NCI-H2107 treated with DMSO at 0.1 percent for 48 hours (cell line): ENCODE measurements at regions not wholly inside any gene's neighbourhood (a gene's known extent, or its start where the extent isn't known, plus 50 kb on each side); places are given as distances from the start of the nearest gene placed in this dataset.

Experiments used
- DNase-seq: peaks from one replicate; lab custom pipeline; 2025; ENCODE audit not compliant: unreplicated experiment; lab: John Stamatoyannopoulos, UW

GRCh38 chr1:88043834-88044233 lies 640.2 kb upstream of the PKN2 start:
- DNase-seq, result no peak

- DNase-seq, result no peak
These were observed 631.9 kb upstream of the PKN2 start for GRCh38 chr1:88052167-88052566.

- no peak for DNase-seq
These were observed 631.0 kb upstream of the PKN2 start for GRCh38 chr1:88053065-88053464.

GRCh38 chr1:88056881-88057280 lies 627.2 kb upstream of the PKN2 start:
- DNase-seq, result no peak

GRCh38 chr1:88058205-88058604 lies 625.9 kb upstream of the PKN2 start:
- no peak for DNase-seq

GRCh38 chr1:88060112-88060673 lies 623.9 kb upstream of the PKN2 start:
- DNase-seq, result no peak

- DNase-seq, result no peak
These were observed 623.2 kb upstream of the PKN2 start for GRCh38 chr1:88060750-88061491.

GRCh38 chr1:88061492-88062177 lies 622.4 kb upstream of the PKN2 start:
- DNase-seq, result no peak

- no peak for DNase-seq
These were observed 621.4 kb upstream of the PKN2 start for GRCh38 chr1:88062650-88063153.

- DNase-seq, result no peak
These were observed 620.5 kb upstream of the PKN2 start for GRCh38 chr1:88063605-88064004.

GRCh38 chr1:88068407-88068960 lies 615.6 kb upstream of the PKN2 start:
- no peak for DNase-seq

- DNase-seq, result no peak
These were observed 613.1 kb upstream of the PKN2 start for GRCh38 chr1:88070956-88071355.

- DNase-seq, result no peak
These were observed 609.4 kb upstream of the PKN2 start for GRCh38 chr1:88074661-88075060.

GRCh38 chr1:88075813-88076212 lies 608.3 kb upstream of the PKN2 start:
- DNase-seq, result no peak

GRCh38 chr1:88079036-88079435 lies 605.0 kb upstream of the PKN2 start:
- DNase-seq, result no peak

GRCh38 chr1:88080875-88081274 lies 603.2 kb upstream of the PKN2 start:
- no peak for DNase-seq

- DNase-seq, result no peak
These were observed 595.6 kb upstream of the PKN2 start for GRCh38 chr1:88088481-88088880.

- DNase-seq, result no peak
These were observed 594.1 kb upstream of the PKN2 start for GRCh38 chr1:88089961-88090360.

- DNase-seq, result no peak
These were observed 585.2 kb upstream of the PKN2 start for GRCh38 chr1:88098881-88099280.

- no peak for DNase-seq
These were observed 583.0 kb upstream of the PKN2 start for GRCh38 chr1:88101041-88101440.

GRCh38 chr1:88104236-88104635 lies 579.8 kb upstream of the PKN2 start:
- DNase-seq, result no peak

- DNase-seq, result no peak
These were observed 579.2 kb upstream of the PKN2 start for GRCh38 chr1:88104886-88105285.
